Nephron (organoid): ENCODE measurements at regions not wholly inside any gene's neighbourhood (a gene's known extent, or its start where the extent isn't known, plus 50 kb on each side); places are given as distances from the start of the nearest gene placed in this dataset.
"Not testable (repeated sequence)": the region's sequence is repeated elsewhere in the genome, so short reads cannot be mapped to it uniquely, and the experiment has no call there.

ENCODE experiments used
- H3K27ac Mint-ChIP-seq, 3 experiments: 2 replicates each; pipeline ENCODE4 v1.8.0; 2020; ENCODE audit warnings: mixed read lengths in 3 of 3, mild to moderate bottlenecking in 2 of 3, moderate library complexity in 1 of 3
- H3K27me3 Mint-ChIP-seq: 2 replicates; pipeline ENCODE4 v1.8.0; 2021; ENCODE audit warnings: low read depth, mild to moderate bottlenecking, moderate library complexity, mixed read lengths
- H3K36me3 Mint-ChIP-seq: 2 replicates; pipeline ENCODE4 v1.8.0; 2020; ENCODE audit warnings: low read depth, mixed read lengths
- H3K4me1 Mint-ChIP-seq: 2 replicates; pipeline ENCODE4 v1.8.0; 2020; ENCODE audit warnings: mixed read lengths
- H3K4me3 Mint-ChIP-seq, 3 experiments: 2 replicates each; pipeline ENCODE4 v1.8.0; 2020; ENCODE audit warnings: mild to moderate bottlenecking in 3 of 3, mixed read lengths in 3 of 3, moderate library complexity in 2 of 3
- H3K9me3 Mint-ChIP-seq: 2 replicates; pipeline ENCODE4 v1.8.0; 2020; ENCODE audit warnings: mixed read lengths
- TF ChIP-seq, protein P1 (sequence below), 3 experiments: fragments of 200-600 bp; sonication (generic); IDR thresholded peaks; one replicate each; pipeline ENCODE4 v1.5.0; 2021; ENCODE audit warnings: antibody characterized with exemption in 3 of 3; ENCODE audit not compliant: unreplicated experiment in 3 of 3

DNA sequence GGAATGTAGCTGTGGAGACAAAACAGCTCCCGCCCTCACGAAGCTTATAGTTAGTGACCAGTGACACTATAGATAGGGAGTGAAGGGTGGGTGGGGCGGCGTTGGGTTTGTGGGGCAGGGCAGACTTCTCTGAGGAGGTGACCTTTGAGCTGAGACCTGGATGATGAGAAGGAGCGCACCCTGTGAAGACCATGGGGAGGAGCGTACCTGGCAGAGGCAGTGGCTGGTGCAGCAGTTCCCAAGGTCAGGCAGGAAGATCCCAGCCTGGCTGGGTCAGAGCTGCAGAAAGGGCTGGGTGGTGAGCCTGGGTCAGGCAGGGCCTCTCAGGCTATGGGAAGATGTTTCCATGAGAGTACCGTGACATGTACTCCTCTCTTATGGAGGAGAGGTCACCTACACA lies 135.0 kb upstream of the RCN1 start:
- no peaks in the 10 kb centered on the region for H3K4me1 Mint-ChIP-seq
- H3K27me3 Mint-ChIP-seq = peaks cover 8% of the 10 kb centered on the region
- no peaks in the 10 kb centered on the region for H3K36me3 Mint-ChIP-seq
- TF ChIP-seq, protein P1, sequence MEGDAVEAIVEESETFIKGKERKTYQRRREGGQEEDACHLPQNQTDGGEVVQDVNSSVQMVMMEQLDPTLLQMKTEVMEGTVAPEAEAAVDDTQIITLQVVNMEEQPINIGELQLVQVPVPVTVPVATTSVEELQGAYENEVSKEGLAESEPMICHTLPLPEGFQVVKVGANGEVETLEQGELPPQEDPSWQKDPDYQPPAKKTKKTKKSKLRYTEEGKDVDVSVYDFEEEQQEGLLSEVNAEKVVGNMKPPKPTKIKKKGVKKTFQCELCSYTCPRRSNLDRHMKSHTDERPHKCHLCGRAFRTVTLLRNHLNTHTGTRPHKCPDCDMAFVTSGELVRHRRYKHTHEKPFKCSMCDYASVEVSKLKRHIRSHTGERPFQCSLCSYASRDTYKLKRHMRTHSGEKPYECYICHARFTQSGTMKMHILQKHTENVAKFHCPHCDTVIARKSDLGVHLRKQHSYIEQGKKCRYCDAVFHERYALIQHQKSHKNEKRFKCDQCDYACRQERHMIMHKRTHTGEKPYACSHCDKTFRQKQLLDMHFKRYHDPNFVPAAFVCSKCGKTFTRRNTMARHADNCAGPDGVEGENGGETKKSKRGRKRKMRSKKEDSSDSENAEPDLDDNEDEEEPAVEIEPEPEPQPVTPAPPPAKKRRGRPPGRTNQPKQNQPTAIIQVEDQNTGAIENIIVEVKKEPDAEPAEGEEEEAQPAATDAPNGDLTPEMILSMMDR (IDR thresholded peaks at IDR 0.05; ENCODE audit: unreplicated experiment in 3 of 3) = no peak
- no peak overlapping the region for H3K4me3 Mint-ChIP-seq
- H3K9me3 Mint-ChIP-seq = no peaks in the 10 kb centered on the region
- H3K27ac Mint-ChIP-seq = no peak overlapping the region

DNA sequence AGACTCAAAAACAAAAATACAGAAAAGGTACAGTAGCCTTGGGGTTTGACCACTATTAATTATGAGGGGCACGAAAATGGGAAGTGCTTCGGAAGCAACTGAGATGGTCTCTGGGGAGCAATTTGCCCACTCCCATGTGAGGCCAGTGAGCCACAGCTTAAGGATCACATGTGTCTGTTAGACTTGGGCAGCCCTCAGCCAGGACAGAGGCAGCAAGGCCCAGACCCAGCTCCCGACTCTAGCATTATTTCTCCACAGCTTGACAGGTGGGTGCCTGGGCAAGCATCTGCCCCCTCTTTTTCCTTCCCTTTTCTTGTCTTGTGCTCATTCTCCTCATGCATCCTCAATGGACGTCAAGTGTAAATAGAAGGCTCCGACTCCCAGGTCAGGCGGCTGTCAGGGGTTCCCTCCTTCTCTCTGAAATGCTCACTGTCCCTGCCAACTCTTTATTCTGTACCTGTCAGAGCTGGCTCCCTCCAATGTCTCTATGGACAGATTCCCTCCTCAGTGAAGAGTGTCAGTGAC lies 137.0 kb upstream of the RCN1 start:
- TF ChIP-seq, protein P1 (IDR thresholded peaks at IDR 0.05; ENCODE audit: unreplicated experiment in 3 of 3) = no peak
- Mint-ChIP-seq H3K4me3 (no peak overlapping the region), H3K27me3 (peaks cover 8% of the 10 kb centered on the region), H3K9me3 (no peaks in the 10 kb centered on the region), H3K4me1 (no peaks in the 10 kb centered on the region), H3K27ac (no peak overlapping the region), H3K36me3 (no peaks in the 10 kb centered on the region)

DNA sequence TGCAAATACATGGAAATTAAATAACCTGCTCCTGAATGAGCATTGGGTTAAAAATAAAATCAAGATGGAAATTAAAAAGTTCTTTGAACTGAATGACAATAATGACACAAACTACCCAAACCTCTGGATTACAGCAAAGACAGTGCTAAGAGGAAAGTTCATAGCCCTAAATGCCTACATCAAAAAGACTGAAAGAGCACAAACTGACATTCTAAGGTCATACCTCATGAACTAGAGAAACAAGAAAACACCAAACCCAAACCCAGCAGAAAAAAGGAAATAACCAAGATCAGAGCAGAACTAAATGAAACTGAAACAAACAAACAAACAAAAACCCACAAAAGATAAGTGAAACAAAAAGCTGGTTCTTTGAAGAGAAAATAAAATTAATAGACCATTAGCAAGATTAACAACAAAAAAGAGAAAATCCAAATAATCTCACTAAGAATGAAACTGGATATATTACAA lies 138.6 kb upstream of the PAX6 start:
- not testable (repeated sequence) for H3K4me1 Mint-ChIP-seq, H3K36me3 Mint-ChIP-seq, H3K4me3 Mint-ChIP-seq, H3K9me3 Mint-ChIP-seq, H3K27ac Mint-ChIP-seq
- H3K27me3 Mint-ChIP-seq = peaks cover 10% of the 10 kb centered on the region

DNA sequence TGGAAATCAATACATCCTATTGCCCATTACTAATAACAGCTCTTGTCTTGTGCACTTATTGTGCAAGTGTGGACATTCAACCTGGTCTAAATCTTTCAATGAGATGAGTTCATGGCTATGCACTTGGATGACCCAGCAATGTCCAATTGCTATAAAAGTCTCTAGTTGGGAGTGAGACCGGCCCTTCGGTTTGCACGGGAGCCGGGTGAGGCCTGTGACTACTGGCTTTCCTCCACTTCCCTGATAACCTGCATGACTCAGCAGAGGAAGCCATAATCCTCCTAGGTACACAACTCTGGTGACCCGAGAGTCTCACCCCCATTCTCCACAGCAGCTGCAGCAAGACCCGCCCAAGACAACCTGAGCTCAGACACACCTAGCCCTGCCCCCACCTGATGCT lies 135.9 kb upstream of the PAX6 start:
- no peaks in the 10 kb centered on the region for H3K36me3 Mint-ChIP-seq
- no peaks in the 10 kb centered on the region for H3K4me1 Mint-ChIP-seq
- TF ChIP-seq, protein P1 (IDR thresholded peaks at IDR 0.05; ENCODE audit: unreplicated experiment in 3 of 3) = no peak
- no peak overlapping the region for H3K27ac Mint-ChIP-seq
- no peaks in the 10 kb centered on the region for H3K9me3 Mint-ChIP-seq
- no peak overlapping the region for H3K4me3 Mint-ChIP-seq
- peaks cover 3% of the 10 kb centered on the region for H3K27me3 Mint-ChIP-seq

DNA sequence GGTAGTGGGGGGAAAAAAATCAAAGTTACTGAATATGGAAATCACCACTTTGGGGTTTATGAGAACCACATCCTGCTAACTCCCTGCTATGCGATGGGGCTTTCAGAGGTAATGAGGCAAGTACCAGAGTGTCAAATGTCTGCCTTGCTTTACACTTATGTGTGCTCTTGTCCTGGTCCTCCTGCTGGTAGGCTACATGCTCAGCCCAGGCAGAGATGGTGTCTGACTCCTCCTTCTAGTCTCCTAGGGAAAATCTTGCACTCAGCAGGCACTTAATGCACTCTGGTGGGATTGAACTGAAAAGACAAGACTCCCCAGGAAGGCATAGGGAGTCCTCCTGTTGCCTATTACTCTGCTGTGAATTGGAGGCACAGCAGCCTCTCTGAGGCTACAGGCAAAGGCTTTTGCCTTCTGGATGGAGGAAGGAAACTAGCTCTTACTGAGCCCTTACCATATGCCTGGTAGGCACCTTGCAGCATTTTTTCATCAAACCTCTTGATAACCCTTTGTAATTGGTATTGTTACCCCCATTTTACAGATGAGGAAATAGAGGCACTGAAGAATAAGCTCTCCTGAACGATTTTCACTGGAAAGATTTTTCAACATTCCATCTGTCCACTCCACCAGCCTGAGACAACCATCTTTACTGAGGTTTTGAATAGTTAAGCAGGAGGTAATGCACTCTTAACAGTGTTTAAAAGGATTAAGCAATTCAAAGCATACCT lies 132.1 kb upstream of the PAX6 start:
- H3K36me3 Mint-ChIP-seq = no peaks in the 10 kb centered on the region
- H3K9me3 Mint-ChIP-seq = no peaks in the 10 kb centered on the region
- peaks cover 3% of the 10 kb centered on the region for H3K27me3 Mint-ChIP-seq
- H3K4me1 Mint-ChIP-seq = no peaks in the 10 kb centered on the region
- no peak overlapping the region for H3K27ac Mint-ChIP-seq
- TF ChIP-seq, protein P1 (IDR thresholded peaks at IDR 0.05; ENCODE audit: unreplicated experiment in 3 of 3) = no peak
- H3K4me3 Mint-ChIP-seq = no peak overlapping the region

DNA sequence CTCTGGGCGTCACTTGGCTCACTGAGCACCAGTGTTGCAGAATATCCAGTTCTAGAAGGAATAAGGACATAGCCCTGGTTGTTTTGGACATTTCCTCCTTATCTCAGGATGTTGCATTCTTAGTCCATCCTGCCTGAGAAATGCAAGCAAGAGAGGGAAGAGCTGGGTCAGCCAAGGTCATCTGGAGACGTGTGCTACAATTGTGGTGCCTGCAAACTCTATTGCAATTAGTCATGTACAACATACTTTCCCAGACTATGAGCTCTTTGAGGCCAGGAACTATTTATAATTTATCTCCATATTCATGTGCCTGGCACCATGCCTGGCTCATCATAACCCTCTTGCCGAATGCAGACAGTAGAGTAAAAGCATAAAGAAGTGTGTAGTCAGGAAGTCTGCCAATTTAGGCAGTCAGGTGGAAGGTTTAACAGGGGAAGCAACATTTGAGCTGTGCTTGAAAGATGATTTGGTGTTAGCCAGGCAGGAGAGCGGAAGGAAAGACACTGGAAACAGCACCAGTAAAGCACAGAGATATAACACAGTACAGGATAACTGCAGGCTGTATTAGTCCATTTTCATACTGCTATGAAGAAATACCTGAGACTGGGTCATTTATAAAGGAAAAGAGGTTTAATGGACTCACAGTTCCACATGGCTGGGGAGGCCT lies 129.4 kb upstream of the PAX6 start:
- no peak overlapping the region for H3K27ac Mint-ChIP-seq
- H3K4me3 Mint-ChIP-seq = no peak overlapping the region
- no peaks in the 10 kb centered on the region for H3K9me3 Mint-ChIP-seq
- H3K36me3 Mint-ChIP-seq = no peaks in the 10 kb centered on the region
- TF ChIP-seq, protein P1 (IDR thresholded peaks at IDR 0.05; ENCODE audit: unreplicated experiment in 3 of 3) = no peak
- no peaks in the 10 kb centered on the region for H3K4me1 Mint-ChIP-seq
- peaks cover 5% of the 10 kb centered on the region for H3K27me3 Mint-ChIP-seq
